H9 (cell line): ENCODE measurements at regions not wholly inside any gene's neighbourhood (a gene's known extent, or its start where the extent isn't known, plus 50 kb on each side); places are given as distances from the start of the nearest gene placed in this dataset.

Experiments
- DNase-seq: peaks from one replicate; pipeline ENCODE4 v3.0.0-alpha.2; 2017
- H2AFZ ChIP-seq: one replicate; pipeline ENCODE4 v1.6.1; 2013; ENCODE audit warnings: mild to moderate bottlenecking, low read length, control low read depth, moderate library complexity
- H2AK5ac ChIP-seq: 2 replicates; pipeline ENCODE4 v1.6.1; 2013; ENCODE audit warnings: low read length, control low read depth, mixed read lengths; ENCODE audit not compliant: insufficient read length
- H2BK120ac ChIP-seq: one replicate; pipeline ENCODE4 v1.6.1; 2013; ENCODE audit warnings: low read depth, mild to moderate bottlenecking, low read length, control low read depth, inconsistent platforms; ENCODE audit not compliant: poor library complexity, severe bottlenecking
- H2BK12ac ChIP-seq: 2 replicates; pipeline ENCODE4 v1.6.1; 2013; ENCODE audit warnings: low read length, control low read depth, mixed read lengths, low read depth; ENCODE audit not compliant: insufficient read length
- H2BK15ac ChIP-seq: 2 replicates; pipeline ENCODE4 v1.6.1; 2013; ENCODE audit warnings: low read depth, low read length, control low read depth
- H2BK20ac ChIP-seq: one replicate; pipeline ENCODE4 v1.6.1; 2013; ENCODE audit warnings: low read depth, mild to moderate bottlenecking, low read length, control low read depth, inconsistent platforms; ENCODE audit not compliant: poor library complexity, severe bottlenecking
- H2BK5ac ChIP-seq: 2 replicates; pipeline ENCODE4 v1.6.1; 2013; ENCODE audit warnings: low read length, control low read depth, mixed read lengths; ENCODE audit not compliant: insufficient read length
- H3K14ac ChIP-seq: 2 replicates; pipeline ENCODE4 v1.6.1; 2013; ENCODE audit warnings: low read length, control low read depth; ENCODE audit not compliant: insufficient read depth
- H3K18ac ChIP-seq: 2 replicates; pipeline ENCODE4 v1.6.1; 2013; ENCODE audit warnings: low read depth, mild to moderate bottlenecking, mixed read lengths, low read length, control low read depth; ENCODE audit not compliant: insufficient read length
- H3K23ac ChIP-seq: 2 replicates; pipeline ENCODE4 v1.6.1; 2013; ENCODE audit warnings: low read length, control low read depth, mixed read lengths, low read depth; ENCODE audit not compliant: insufficient read length
- H3K23me2 ChIP-seq: 2 replicates; pipeline ENCODE4 v1.6.1; 2013; ENCODE audit warnings: low read depth, mild to moderate bottlenecking, mixed read lengths, low read length, control low read depth; ENCODE audit not compliant: insufficient read length, poor library complexity, severe bottlenecking
- H3K27ac ChIP-seq: 2 replicates; pipeline ENCODE4 v1.5.1; 2013; ENCODE audit warnings: low read length, control low read depth, mixed read lengths, low read depth; ENCODE audit not compliant: insufficient read length
- H3K27me3 ChIP-seq: 2 replicates; pipeline ENCODE4 v1.6.1; 2013; ENCODE audit warnings: low read length, control low read depth, inconsistent platforms; ENCODE audit not compliant: insufficient read depth
- H3K4ac ChIP-seq: 2 replicates; pipeline ENCODE4 v1.6.1; 2013; ENCODE audit warnings: low read depth, mild to moderate bottlenecking, control low read depth, inconsistent platforms, low read length, moderate library complexity
- H3K4me1 ChIP-seq: 2 replicates; pipeline ENCODE4 v1.6.1; 2013; ENCODE audit warnings: low read length, control low read depth, inconsistent platforms; ENCODE audit not compliant: insufficient read depth
- H3K4me2 ChIP-seq: 2 replicates; pipeline ENCODE4 v1.6.1; 2013; ENCODE audit warnings: low read length, control low read depth, mixed read lengths; ENCODE audit not compliant: insufficient read length, insufficient read depth
- H3K56ac ChIP-seq: 2 replicates; pipeline ENCODE4 v1.6.1; 2013; ENCODE audit warnings: low read depth, mild to moderate bottlenecking, mixed read lengths, low read length, control low read depth; ENCODE audit not compliant: insufficient read length
- H3K79me1 ChIP-seq: 2 replicates; pipeline ENCODE4 v1.6.1; 2013; ENCODE audit warnings: low read depth, mild to moderate bottlenecking, moderate library complexity, low read length, control low read depth, inconsistent platforms; ENCODE audit not compliant: insufficient read depth, poor library complexity, severe bottlenecking
- H3K79me2 ChIP-seq: 2 replicates; pipeline ENCODE4 v1.6.1; 2013; ENCODE audit warnings: low read length, control low read depth, inconsistent platforms; ENCODE audit not compliant: insufficient read depth
- H3K9ac ChIP-seq: 2 replicates; pipeline ENCODE4 v1.6.1; 2013; ENCODE audit warnings: low read length, control low read depth, mixed read lengths; ENCODE audit not compliant: insufficient read length; ENCODE audit errors: extremely low read depth
- H3K9me3 ChIP-seq: one replicate; pipeline ENCODE4 v1.6.1; 2013; ENCODE audit warnings: low read depth, low read length, inconsistent platforms; ENCODE audit not compliant: control insufficient read depth
- H3T11ph ChIP-seq: one replicate; pipeline ENCODE4 v1.6.1; 2013; ENCODE audit warnings: mild to moderate bottlenecking, low read length, control low read depth, inconsistent platforms
- H4K20me1 ChIP-seq: one replicate; pipeline ENCODE4 v1.6.1; 2013; ENCODE audit not compliant: control insufficient read depth, insufficient read length, insufficient read depth
- H4K5ac ChIP-seq: 2 replicates; pipeline ENCODE4 v1.6.1; 2013; ENCODE audit warnings: low read depth, mild to moderate bottlenecking, mixed read lengths, low read length, control low read depth; ENCODE audit not compliant: insufficient read length
- H4K8ac ChIP-seq: replicated peaks from 2 replicates; pipeline ENCODE4 v1.6.1; 2013; ENCODE audit warnings: low read length, control low read depth, mixed read lengths, low read depth; ENCODE audit not compliant: insufficient read length
- H4K91ac ChIP-seq: 2 replicates; pipeline ENCODE4 v1.6.1; 2013; ENCODE audit warnings: low read depth, mild to moderate bottlenecking, moderate library complexity, mixed read lengths, low read length, control low read depth; ENCODE audit not compliant: insufficient read length
- H3K27ac Mint-ChIP-seq, 3 experiments: 2 replicates in 2 of 3; 3 replicates in 1 of 3; pipeline ENCODE4 v1.8.0; 2020 to 2021; ENCODE audit warnings: mixed read lengths in 3 of 3, mild to moderate bottlenecking in 1 of 3, moderate library complexity in 1 of 3
- H3K27me3 Mint-ChIP-seq: 2 replicates; pipeline ENCODE4 v1.8.0; 2021; ENCODE audit warnings: low read depth, mild to moderate bottlenecking, moderate library complexity, mixed read lengths
- H3K36me3 Mint-ChIP-seq, 3 experiments: 2 replicates in 2 of 3; 3 replicates in 1 of 3; pipeline ENCODE4 v1.8.0; 2020 to 2021; ENCODE audit warnings: low read depth in 3 of 3, mixed read lengths in 3 of 3; ENCODE audit not compliant: insufficient read depth in 1 of 3
- H3K4me1 Mint-ChIP-seq, 2 experiments: 2 replicates each; pipeline ENCODE4 v1.8.0; 2020; ENCODE audit warnings: mixed read lengths in 2 of 2
- H3K4me3 Mint-ChIP-seq, 2 experiments: 2 replicates in 1 of 2; 3 replicates in 1 of 2; pipeline ENCODE4 v1.8.0; 2020 to 2021; ENCODE audit warnings: mild to moderate bottlenecking in 2 of 2, mixed read lengths in 2 of 2, moderate library complexity in 1 of 2
- H3K9me3 Mint-ChIP-seq, 2 experiments: 2 replicates in 1 of 2; 3 replicates in 1 of 2; pipeline ENCODE4 v1.8.0; 2020; ENCODE audit warnings: mild to moderate bottlenecking in 2 of 2, mixed read lengths in 2 of 2, moderate library complexity in 1 of 2
- CTCF ChIP-seq: fragments of 200-600 bp; sonication (generic); conservative IDR thresholded peaks from 3 replicates; pipeline ENCODE4 v1.8.0; 2021; ENCODE audit warnings: antibody characterized with exemption, mild to moderate bottlenecking
- WGBS: extraction: QIAGEN DNeasy Blood & Tissue Kit; methylation state at CpG from one replicate; pipeline ENCODE4 v1.1.7; 2013; ENCODE audit warnings: missing lambda C conversion rate, low lambda C conversion rate, mixed read lengths; ENCODE audit not compliant: insufficient read length; ENCODE audit errors: extremely low coverage; 5-methylcytosine and 5-hydroxymethylcytosine counted together

DNA sequence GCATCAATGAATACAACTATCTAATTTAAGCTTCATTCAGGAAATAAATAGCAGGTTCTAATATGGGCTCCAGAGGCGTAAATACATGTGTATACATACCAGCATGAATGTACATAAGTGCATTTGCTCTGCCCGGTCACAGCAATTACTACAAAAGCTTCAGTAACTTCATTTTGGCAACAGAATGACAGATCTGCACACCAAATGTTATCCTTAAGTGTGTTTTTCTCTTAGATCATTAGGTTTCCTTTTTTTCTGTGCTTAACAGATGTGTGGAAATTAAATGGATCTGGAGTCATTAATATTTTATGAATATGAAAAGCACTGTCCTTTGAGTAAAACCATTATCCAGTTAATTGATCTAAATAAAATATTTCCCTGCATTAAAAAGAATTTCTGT is 159.0 kb upstream of the MEOX2 start:
- Histone ChIP-seq H3K14ac (no peak overlapping the region), H2AK5ac (no peak overlapping the region), H3K79me1 (no peaks in the 10 kb centered on the region), H2BK15ac (no peak overlapping the region), H3K18ac (no peak overlapping the region), H3K9ac (no peak overlapping the region), H3K27me3 (no peaks in the 10 kb centered on the region), H2BK5ac (no peak overlapping the region), H4K5ac (no peak overlapping the region), H3K79me2 (no peaks in the 10 kb centered on the region), H4K91ac (no peak overlapping the region), H3T11ph (no peak overlapping the region), H3K27ac (no peak overlapping the region), H3K23ac (no peak overlapping the region), H3K4ac (no peak overlapping the region), H4K8ac (no peak overlapping the region), H2BK12ac (no peak overlapping the region), H3K9me3 (no peaks in the 10 kb centered on the region), H3K23me2 (no peaks in the 10 kb centered on the region), H4K20me1 (no peaks in the 10 kb centered on the region), H2BK20ac (no peak overlapping the region), H3K4me2 (no peak overlapping the region), H2BK120ac (no peak overlapping the region), H2AFZ (no peak overlapping the region), H3K56ac (no peak overlapping the region), H3K4me1 (no peaks in the 10 kb centered on the region)
- Mint-ChIP-seq H3K4me3 (no peak overlapping the region), H3K27ac (no peak overlapping the region), H3K4me1 (no peaks in the 10 kb centered on the region), H3K9me3 (no peaks in the 10 kb centered on the region), H3K27me3 (no peaks in the 10 kb centered on the region), H3K36me3 (no peaks in the 10 kb centered on the region)
- no CpG with 5 or more reads among the region's 2 CpGs for WGBS
- TF ChIP-seq CTCF, result no peak
- DNase-seq, result no peak
